DND-41 (cell line): ENCODE measurements at regions not wholly inside any gene's neighbourhood (a gene's known extent, or its start where the extent isn't known, plus 50 kb on each side); places are given as distances from the start of the nearest gene placed in this dataset.

Experiments
- ATAC-seq: fragments of 200-7000 bp; cut with Tn5 transposase; 3 replicates; pipeline ENCODE4 v1.9.1; 2021; ENCODE audit warnings: low read depth; ENCODE audit not compliant: insufficient read depth
- DNase-seq: peaks from one replicate; pipeline ENCODE4 v3.0.0-alpha.2; 2020
- H2AFZ ChIP-seq: 2 replicates; pipeline ENCODE4 v1.6.0; 2012; ENCODE audit warnings: low read depth, low read length
- H3K27ac ChIP-seq: 2 replicates; pipeline ENCODE4 v1.5.1; 2012; ENCODE audit warnings: low read length, inconsistent platforms
- H3K27me3 ChIP-seq: fragments of 200-600 bp; sonication (generic); 2 replicates; pipeline ENCODE4 v1.6.0; 2012; ENCODE audit warnings: low read length, mild to moderate bottlenecking, inconsistent platforms; ENCODE audit not compliant: insufficient read depth, poor library complexity
- H3K36me3 ChIP-seq: 2 replicates; pipeline ENCODE4 v1.5.1; 2012; ENCODE audit warnings: low read length, inconsistent platforms; ENCODE audit not compliant: insufficient read depth
- H3K4me1 ChIP-seq: 2 replicates; pipeline ENCODE4 v1.5.1; 2012; ENCODE audit warnings: mild to moderate bottlenecking, low read length; ENCODE audit not compliant: insufficient read depth
- H3K4me2 ChIP-seq: 2 replicates; pipeline ENCODE4 v1.6.0; 2012; ENCODE audit warnings: mild to moderate bottlenecking, moderate library complexity, low read length, inconsistent platforms; ENCODE audit not compliant: insufficient read depth
- H3K4me3 ChIP-seq, 2 experiments: fragments of 200-600 bp in 1 of 2; shearing (Covaris generic) in 1 of 2; 2 replicates each; pipeline ENCODE4 v1.5.1; 2012 to 2016; ENCODE audit warnings: inconsistent platforms in 2 of 2, low read length in 2 of 2, mild to moderate bottlenecking in 2 of 2, low read depth in 1 of 2, moderate library complexity in 1 of 2
- H3K79me2 ChIP-seq: 2 replicates; pipeline ENCODE4 v1.6.0; 2012; ENCODE audit warnings: low read length, inconsistent platforms; ENCODE audit not compliant: insufficient read depth
- H3K9ac ChIP-seq: 2 replicates; pipeline ENCODE4 v1.6.0; 2012; ENCODE audit warnings: low read depth, mild to moderate bottlenecking, inconsistent platforms, low read length, moderate library complexity
- H3K9me3 ChIP-seq: 2 replicates; pipeline ENCODE4 v1.5.1; 2012; ENCODE audit warnings: low read length, moderate library complexity, mild to moderate bottlenecking, inconsistent platforms; ENCODE audit not compliant: insufficient read depth, severe bottlenecking
- H4K20me1 ChIP-seq: 2 replicates; pipeline ENCODE4 v1.6.0; 2012; ENCODE audit warnings: low read length; ENCODE audit not compliant: insufficient read depth
- EZH2 ChIP-seq: IDR thresholded peaks from 3 replicates; pipeline ENCODE4 v1.6.1; 2012; ENCODE audit warnings: borderline replicate concordance, low read depth, mild to moderate bottlenecking, moderate library complexity, low read length, inconsistent platforms; ENCODE audit not compliant: severe bottlenecking
- TF ChIP-seq, protein P1 (sequence below): IDR thresholded peaks from 2 replicates; pipeline ENCODE4 v1.5.1; 2012; ENCODE audit warnings: borderline replicate concordance, low read length, moderate library complexity, mild to moderate bottlenecking; ENCODE audit not compliant: poor library complexity, severe bottlenecking; ENCODE audit errors: extremely low read depth

DNA sequence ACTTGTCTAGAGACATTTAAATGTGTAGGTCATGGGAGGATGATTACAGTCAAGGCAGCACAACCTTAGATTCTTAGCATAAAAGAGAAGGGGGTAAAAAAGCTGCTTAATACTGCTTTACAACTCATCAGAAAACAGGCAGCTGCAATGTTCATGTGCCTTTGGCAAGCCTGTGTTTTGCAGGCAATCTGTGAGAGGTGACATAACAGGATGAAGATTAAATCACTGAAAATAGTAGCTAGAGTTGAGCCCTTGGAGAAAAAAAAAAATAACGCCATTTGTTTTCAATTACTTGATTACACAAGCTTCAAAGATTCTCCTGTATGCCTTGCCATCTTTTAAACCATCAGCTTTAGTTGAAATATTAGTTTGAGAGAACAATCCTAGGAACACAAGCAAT, 847.6 kb upstream of the LCORL start:
- Histone ChIP-seq H3K9ac (no peak overlapping the region), H3K4me2 (no peak overlapping the region), H4K20me1 (no peaks in the 10 kb centered on the region), H3K4me1 (no peaks in the 10 kb centered on the region), H2AFZ (no peak overlapping the region), H3K4me3 (no peak overlapping the region), H3K36me3 (no peaks in the 10 kb centered on the region), H3K27me3 (no peaks in the 10 kb centered on the region), H3K9me3 (peaks cover 5% of the 10 kb centered on the region), H3K79me2 (no peaks in the 10 kb centered on the region), H3K27ac (no peak overlapping the region)
- TF ChIP-seq EZH2: no peak
- TF ChIP-seq, protein P1, sequence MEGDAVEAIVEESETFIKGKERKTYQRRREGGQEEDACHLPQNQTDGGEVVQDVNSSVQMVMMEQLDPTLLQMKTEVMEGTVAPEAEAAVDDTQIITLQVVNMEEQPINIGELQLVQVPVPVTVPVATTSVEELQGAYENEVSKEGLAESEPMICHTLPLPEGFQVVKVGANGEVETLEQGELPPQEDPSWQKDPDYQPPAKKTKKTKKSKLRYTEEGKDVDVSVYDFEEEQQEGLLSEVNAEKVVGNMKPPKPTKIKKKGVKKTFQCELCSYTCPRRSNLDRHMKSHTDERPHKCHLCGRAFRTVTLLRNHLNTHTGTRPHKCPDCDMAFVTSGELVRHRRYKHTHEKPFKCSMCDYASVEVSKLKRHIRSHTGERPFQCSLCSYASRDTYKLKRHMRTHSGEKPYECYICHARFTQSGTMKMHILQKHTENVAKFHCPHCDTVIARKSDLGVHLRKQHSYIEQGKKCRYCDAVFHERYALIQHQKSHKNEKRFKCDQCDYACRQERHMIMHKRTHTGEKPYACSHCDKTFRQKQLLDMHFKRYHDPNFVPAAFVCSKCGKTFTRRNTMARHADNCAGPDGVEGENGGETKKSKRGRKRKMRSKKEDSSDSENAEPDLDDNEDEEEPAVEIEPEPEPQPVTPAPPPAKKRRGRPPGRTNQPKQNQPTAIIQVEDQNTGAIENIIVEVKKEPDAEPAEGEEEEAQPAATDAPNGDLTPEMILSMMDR: no peak
- DNase-seq (no peak), ATAC-seq (no peak)

DNA sequence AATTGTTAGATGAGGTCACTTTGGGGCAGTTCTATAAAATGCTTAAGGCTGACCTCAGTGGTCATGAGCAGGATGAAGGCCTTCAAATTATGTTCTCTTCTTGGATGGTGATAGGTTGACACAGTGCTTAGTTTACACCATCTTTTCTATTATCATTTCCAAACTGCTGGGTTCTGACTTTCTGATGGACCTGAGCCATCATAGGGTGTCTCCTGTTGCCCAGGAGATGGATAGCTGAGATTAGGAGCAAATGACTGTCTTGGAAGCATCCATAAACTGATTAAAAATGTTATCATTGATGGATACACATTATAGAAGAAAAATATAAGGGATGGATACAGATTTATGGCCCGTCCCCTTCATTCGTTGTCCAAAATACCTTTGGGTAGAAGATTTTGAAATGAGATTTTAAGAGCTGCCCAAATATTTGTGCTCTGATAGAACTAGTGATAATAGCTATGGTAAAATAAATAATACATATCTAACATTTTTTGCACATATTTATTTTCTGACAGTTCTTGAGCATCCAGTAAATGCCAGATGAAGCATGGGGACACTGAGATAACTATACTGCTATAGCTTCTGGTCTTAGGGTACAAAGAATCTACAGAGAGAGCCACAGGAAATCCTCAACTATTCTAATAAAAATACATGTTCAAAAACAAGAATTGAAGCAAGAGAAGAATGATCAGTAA, 839.4 kb upstream of the LCORL start:
- ATAC-seq: no peak
- TF ChIP-seq, protein P1: no peak
- no peak for TF ChIP-seq EZH2
- no peaks in the 10 kb centered on the region for H3K4me1 ChIP-seq

DNA sequence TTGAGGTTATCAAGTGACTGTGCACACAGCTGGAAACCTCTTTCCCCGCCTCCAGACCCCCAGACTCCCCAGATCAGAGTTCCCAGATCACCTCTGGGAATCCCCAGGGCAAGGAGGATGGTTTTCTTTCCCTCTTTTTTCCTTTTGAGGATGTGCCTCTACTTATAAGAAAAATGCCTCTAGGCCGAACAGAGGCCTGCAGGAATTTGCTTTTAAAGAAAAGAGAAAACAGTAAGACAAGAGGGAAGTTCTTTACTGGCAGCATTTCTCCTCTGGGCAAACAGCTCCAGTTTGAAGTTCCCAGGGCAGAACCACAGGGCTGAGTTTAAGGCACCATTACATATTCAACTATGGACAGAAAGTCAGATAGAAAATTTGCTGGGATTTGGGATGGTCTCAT, 837.9 kb upstream of the LCORL start:
- no peak for TF ChIP-seq EZH2
- TF ChIP-seq, protein P1: no peak
- H4K20me1 ChIP-seq: no peaks in the 10 kb centered on the region
- DNase-seq (no peak), ATAC-seq (no peak)
- no peak overlapping the region for H3K27ac ChIP-seq
- H3K79me2 ChIP-seq: no peaks in the 10 kb centered on the region
- H3K36me3 ChIP-seq: no peaks in the 10 kb centered on the region
- H3K4me2 ChIP-seq: no peak overlapping the region
- H3K9me3 ChIP-seq: no peaks in the 10 kb centered on the region
- H2AFZ ChIP-seq: no peak overlapping the region
- H3K9ac ChIP-seq: no peak overlapping the region
- H3K27me3 ChIP-seq: no peaks in the 10 kb centered on the region
- H3K4me1 ChIP-seq: no peaks in the 10 kb centered on the region
- H3K4me3 ChIP-seq: no peak overlapping the region

More for the DNA sequence above, 839.4 kb upstream of the LCORL start:
- no peak overlapping the region for H2AFZ ChIP-seq
- H4K20me1 ChIP-seq: no peaks in the 10 kb centered on the region
- DNase-seq: no peak
- no peak overlapping the region for H3K9ac ChIP-seq
- H3K9me3 ChIP-seq: no peaks in the 10 kb centered on the region
- no peaks in the 10 kb centered on the region for H3K79me2 ChIP-seq
- no peaks in the 10 kb centered on the region for H3K27me3 ChIP-seq
- no peak overlapping the region for H3K4me3 ChIP-seq
- H3K27ac ChIP-seq: no peak overlapping the region
- no peak overlapping the region for H3K4me2 ChIP-seq
- no peaks in the 10 kb centered on the region for H3K36me3 ChIP-seq
